ENCODE measurements at regions not wholly inside any gene's neighbourhood (a gene's known extent, or its start where the extent isn't known, plus 50 kb on each side); places are given as distances from the start of the nearest gene placed in this dataset.
A peak's percentile ranks its signal among the peaks of the same experiment; 100 is the strongest.

DNA sequence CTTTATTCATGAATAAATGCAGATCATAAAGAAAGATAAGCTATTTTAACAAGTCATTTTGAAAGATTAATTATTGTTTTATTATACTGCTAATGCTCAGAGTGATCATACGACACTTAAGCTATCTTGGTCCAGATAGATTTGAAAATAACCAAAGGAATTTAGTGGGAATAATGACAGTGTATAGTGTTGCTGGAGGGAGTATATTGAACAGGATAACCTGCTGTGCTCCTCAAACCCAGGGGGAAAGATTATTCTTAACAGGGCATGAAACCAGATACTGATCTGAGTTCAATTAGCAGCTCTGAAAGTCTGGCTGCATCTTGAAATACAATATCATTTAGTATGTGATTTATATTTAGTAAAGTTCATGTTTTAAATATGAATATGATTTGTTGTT is 216.3 kb upstream of the ITGA4 start:
- no peak overlapping the region for H3K27ac ChIP-seq (ENCODE audit: low read length)
- no peaks in the 10 kb centered on the region for H3K4me1 ChIP-seq (ENCODE audit: control insufficient read depth, insufficient read depth, low read length)
- H3K27me3 ChIP-seq (ENCODE audit: control insufficient read depth, insufficient read depth, low read length), result no peaks in the 10 kb centered on the region
- no peaks in the 10 kb centered on the region for H3K9me3 ChIP-seq (replicated peaks; ENCODE audit: control insufficient read depth, low read depth, low read length)
- WGBS (ENCODE audit: insufficient coverage), result no CpG with 5 or more reads among the region's 1 CpG
- no peak overlapping the region for H3K4me3 ChIP-seq (ENCODE audit: low read length)
- no peaks in the 10 kb centered on the region for H3K36me3 ChIP-seq (ENCODE audit: control insufficient read depth, insufficient read depth, low read length)
- no peak for DNase-seq

DNA sequence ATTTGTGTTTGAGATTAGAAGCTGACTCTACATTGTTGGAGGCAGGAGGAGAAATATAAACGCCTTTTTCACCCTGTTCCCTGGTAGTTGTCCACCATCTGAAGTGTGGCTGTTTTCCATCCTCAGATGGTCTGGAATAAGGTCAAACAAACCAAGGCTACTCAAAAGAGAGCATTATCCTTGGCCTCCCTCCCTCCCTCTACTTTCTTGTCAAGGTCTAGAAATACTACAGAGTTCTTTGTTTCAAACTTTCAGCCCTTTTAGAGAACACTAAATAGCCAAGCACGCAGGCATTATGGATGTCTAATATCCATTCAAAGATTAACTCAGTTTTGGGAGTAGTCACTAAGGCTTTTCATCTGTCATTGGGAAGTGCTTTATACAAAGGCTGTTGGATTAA is 215.8 kb upstream of the ITGA4 start:
- H3K9me3 ChIP-seq (replicated peaks; ENCODE audit: control insufficient read depth, low read depth, low read length), result no peaks in the 10 kb centered on the region
- no peaks in the 10 kb centered on the region for H3K36me3 ChIP-seq (ENCODE audit: control insufficient read depth, insufficient read depth, low read length)
- H3K27ac ChIP-seq (ENCODE audit: low read length), result no peak overlapping the region
- H3K4me1 ChIP-seq (ENCODE audit: control insufficient read depth, insufficient read depth, low read length), result no peaks in the 10 kb centered on the region
- WGBS (ENCODE audit: insufficient coverage), result no CpG with 5 or more reads among the region's 2 CpGs
- no peak overlapping the region for H3K4me3 ChIP-seq (ENCODE audit: low read length)
- no peak for DNase-seq
- H3K27me3 ChIP-seq (ENCODE audit: control insufficient read depth, insufficient read depth, low read length), result no peaks in the 10 kb centered on the region

GRCh38 chr2:181241797-181242196 is 215.4 kb upstream of the ITGA4 start:
- H3K4me1 ChIP-seq (ENCODE audit: control insufficient read depth, insufficient read depth, low read length), result no peaks in the 10 kb centered on the region
- H3K36me3 ChIP-seq (ENCODE audit: control insufficient read depth, insufficient read depth, low read length), result no peaks in the 10 kb centered on the region
- no CpG with 5 or more reads among the region's 2 CpGs for WGBS (ENCODE audit: insufficient coverage)
- no peaks in the 10 kb centered on the region for H3K27me3 ChIP-seq (ENCODE audit: control insufficient read depth, insufficient read depth, low read length)
- H3K4me3 ChIP-seq (ENCODE audit: low read length), result no peak overlapping the region
- DNase-seq, result no peak
- H3K9me3 ChIP-seq (replicated peaks; ENCODE audit: control insufficient read depth, low read depth, low read length), result no peaks in the 10 kb centered on the region
- H3K27ac ChIP-seq (ENCODE audit: low read length), result no peak overlapping the region

- DNase-seq, result no peak
- WGBS (ENCODE audit: insufficient coverage), result 88% methylated on average over 1 of the region's 2 CpGs
Observed at GRCh38 chr2:181242262-181242661, 214.9 kb upstream of the ITGA4 start.

GRCh38 chr2:181243319-181243718 is 213.9 kb upstream of the ITGA4 start:
- H3K9me3 ChIP-seq (replicated peaks; ENCODE audit: control insufficient read depth, low read depth, low read length), result no peaks in the 10 kb centered on the region

More at GRCh38 chr2:181242262-181242661, 214.9 kb upstream of the ITGA4 start:
- H3K9me3 ChIP-seq (replicated peaks; ENCODE audit: control insufficient read depth, low read depth, low read length), result no peaks in the 10 kb centered on the region
- H3K27me3 ChIP-seq (ENCODE audit: control insufficient read depth, insufficient read depth, low read length), result no peaks in the 10 kb centered on the region
- H3K4me1 ChIP-seq (ENCODE audit: control insufficient read depth, insufficient read depth, low read length), result no peaks in the 10 kb centered on the region
- H3K36me3 ChIP-seq (ENCODE audit: control insufficient read depth, insufficient read depth, low read length), result no peaks in the 10 kb centered on the region
- H3K27ac ChIP-seq (ENCODE audit: low read length), result no peak overlapping the region
- H3K4me3 ChIP-seq (ENCODE audit: low read length), result no peak overlapping the region

DNA sequence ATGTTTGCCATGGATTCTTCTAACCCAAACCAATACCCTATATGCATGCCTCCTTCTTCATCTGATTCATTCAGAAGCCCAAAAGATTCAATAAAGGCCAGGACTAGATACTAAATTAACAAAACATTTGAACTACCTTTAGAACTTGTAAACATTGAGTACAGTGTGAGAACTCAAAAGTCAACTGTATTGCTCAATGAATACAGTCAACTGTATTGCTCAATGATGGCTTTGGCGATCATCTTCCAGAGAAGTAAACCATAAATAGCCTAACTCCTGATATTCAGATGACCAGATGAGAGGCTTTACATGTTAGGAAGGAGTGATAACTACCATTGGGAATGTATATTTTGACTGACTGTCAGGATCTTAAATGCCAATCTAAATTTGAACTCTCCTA is 206.5 kb upstream of the ITGA4 start:
- no peaks in the 10 kb centered on the region for H3K9me3 ChIP-seq (replicated peaks; ENCODE audit: control insufficient read depth, low read depth, low read length)
- no peaks in the 10 kb centered on the region for H3K36me3 ChIP-seq (ENCODE audit: control insufficient read depth, insufficient read depth, low read length)
- no peak for DNase-seq
- H3K27me3 ChIP-seq (ENCODE audit: control insufficient read depth, insufficient read depth, low read length), result no peaks in the 10 kb centered on the region
- no CpG with 5 or more reads among the region's 1 CpG for WGBS (ENCODE audit: insufficient coverage)
- no peaks in the 10 kb centered on the region for H3K4me1 ChIP-seq (ENCODE audit: control insufficient read depth, insufficient read depth, low read length)
- H3K4me3 ChIP-seq (ENCODE audit: low read length), result no peak overlapping the region
- no peak overlapping the region for H3K27ac ChIP-seq (ENCODE audit: low read length)

More at GRCh38 chr2:181243319-181243718, 213.9 kb upstream of the ITGA4 start:
- H3K27me3 ChIP-seq (ENCODE audit: control insufficient read depth, insufficient read depth, low read length), result no peaks in the 10 kb centered on the region
- no peaks in the 10 kb centered on the region for H3K4me1 ChIP-seq (ENCODE audit: control insufficient read depth, insufficient read depth, low read length)
- H3K4me3 ChIP-seq (ENCODE audit: low read length), result no peak overlapping the region
- H3K27ac ChIP-seq (ENCODE audit: low read length), result no peak overlapping the region
- no peaks in the 10 kb centered on the region for H3K36me3 ChIP-seq (ENCODE audit: control insufficient read depth, insufficient read depth, low read length)
- no peak for DNase-seq

- DNase-seq, result no peak
- Histone ChIP-seq H3K27ac (ENCODE audit: low read length) (no peak overlapping the region), H3K27me3 (ENCODE audit: control insufficient read depth, insufficient read depth, low read length) (no peaks in the 10 kb centered on the region), H3K9me3 (replicated peaks; ENCODE audit: control insufficient read depth, low read depth, low read length) (no peaks in the 10 kb centered on the region), H3K4me1 (ENCODE audit: control insufficient read depth, insufficient read depth, low read length) (no peaks in the 10 kb centered on the region), H3K36me3 (ENCODE audit: control insufficient read depth, insufficient read depth, low read length) (no peaks in the 10 kb centered on the region), H3K4me3 (ENCODE audit: low read length) (no peak overlapping the region)
- 100% methylated on average over 1 of the region's 5 CpGs for WGBS (ENCODE audit: insufficient coverage)
Observed at GRCh38 chr2:181252262-181253148, 204.7 kb upstream of the ITGA4 start.

- no peaks in the 10 kb centered on the region for H3K36me3 ChIP-seq (ENCODE audit: control insufficient read depth, insufficient read depth, low read length)
- no peaks in the 10 kb centered on the region for H3K9me3 ChIP-seq (replicated peaks; ENCODE audit: control insufficient read depth, low read depth, low read length)
- no peaks in the 10 kb centered on the region for H3K27me3 ChIP-seq (ENCODE audit: control insufficient read depth, insufficient read depth, low read length)
- H3K4me3 ChIP-seq (ENCODE audit: low read length), result no peak overlapping the region
- no CpG with 5 or more reads among the region's 3 CpGs for WGBS (ENCODE audit: insufficient coverage)
- no peaks in the 10 kb centered on the region for H3K4me1 ChIP-seq (ENCODE audit: control insufficient read depth, insufficient read depth, low read length)
- no peak for DNase-seq
- H3K27ac ChIP-seq (ENCODE audit: low read length), result no peak overlapping the region
Observed at GRCh38 chr2:181253438-181253837, 203.7 kb upstream of the ITGA4 start.

GRCh38 chr2:181255651-181256050 is 201.5 kb upstream of the ITGA4 start:
- H3K27me3 ChIP-seq (ENCODE audit: control insufficient read depth, insufficient read depth, low read length), result no peaks in the 10 kb centered on the region
- no peak overlapping the region for H3K27ac ChIP-seq (ENCODE audit: low read length)
- DNase-seq, result no peak
- no peak overlapping the region for H3K4me3 ChIP-seq (ENCODE audit: low read length)
- no peaks in the 10 kb centered on the region for H3K36me3 ChIP-seq (ENCODE audit: control insufficient read depth, insufficient read depth, low read length)
- H3K9me3 ChIP-seq (replicated peaks; ENCODE audit: control insufficient read depth, low read depth, low read length), result no peaks in the 10 kb centered on the region
- no peaks in the 10 kb centered on the region for H3K4me1 ChIP-seq (ENCODE audit: control insufficient read depth, insufficient read depth, low read length)
- WGBS (ENCODE audit: insufficient coverage), result no CpG with 5 or more reads among the region's 1 CpG

GRCh38 chr2:181258720-181259119 is 198.5 kb upstream of the ITGA4 start:
- Histone ChIP-seq H3K9me3 (replicated peaks; ENCODE audit: control insufficient read depth, low read depth, low read length) (no peaks in the 10 kb centered on the region), H3K4me1 (ENCODE audit: control insufficient read depth, insufficient read depth, low read length) (no peaks in the 10 kb centered on the region), H3K36me3 (ENCODE audit: control insufficient read depth, insufficient read depth, low read length) (no peaks in the 10 kb centered on the region), H3K27me3 (ENCODE audit: control insufficient read depth, insufficient read depth, low read length) (no peaks in the 10 kb centered on the region), H3K4me3 (ENCODE audit: low read length) (no peak overlapping the region), H3K27ac (ENCODE audit: low read length) (no peak overlapping the region)
- DNase-seq, result peak; percentile 54
- WGBS (ENCODE audit: insufficient coverage), result no CpG with 5 or more reads among the region's 2 CpGs

GRCh38 chr2:181262782-181263181 is 194.4 kb upstream of the ITGA4 start:
- DNase-seq, result no peak
- Histone ChIP-seq H3K27ac (ENCODE audit: low read length) (no peak overlapping the region), H3K27me3 (ENCODE audit: control insufficient read depth, insufficient read depth, low read length) (no peaks in the 10 kb centered on the region), H3K9me3 (replicated peaks; ENCODE audit: control insufficient read depth, low read depth, low read length) (no peaks in the 10 kb centered on the region), H3K36me3 (ENCODE audit: control insufficient read depth, insufficient read depth, low read length) (no peaks in the 10 kb centered on the region), H3K4me1 (ENCODE audit: control insufficient read depth, insufficient read depth, low read length) (no peaks in the 10 kb centered on the region), H3K4me3 (ENCODE audit: low read length) (no peak overlapping the region)
